ENCODE measurements at regions not wholly inside any gene's neighbourhood (a gene's known extent, or its start where the extent isn't known, plus 50 kb on each side); places are given as distances from the start of the nearest gene placed in this dataset.

DNA sequence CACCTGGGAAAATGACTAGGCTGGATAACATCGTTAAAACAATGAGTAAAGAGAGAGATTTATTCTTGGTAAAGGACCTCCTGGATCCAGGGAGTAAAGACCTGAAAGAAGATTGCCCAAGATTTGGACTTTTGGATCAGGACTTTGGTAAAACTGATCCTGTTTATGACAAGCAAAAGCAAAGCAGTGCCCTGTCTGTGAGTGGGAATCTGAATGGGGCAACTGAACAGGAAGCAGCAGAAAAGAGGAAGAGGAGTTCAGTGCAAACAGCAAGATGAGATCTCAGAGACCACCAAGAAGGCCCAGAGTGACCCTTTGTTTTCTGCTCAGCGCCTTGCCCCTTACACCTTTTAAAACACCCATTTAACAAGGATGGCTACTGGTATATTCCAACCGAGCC lies 122.0 kb downstream of the VPREB1 start (continued):
- TF ChIP-seq, protein P1, sequence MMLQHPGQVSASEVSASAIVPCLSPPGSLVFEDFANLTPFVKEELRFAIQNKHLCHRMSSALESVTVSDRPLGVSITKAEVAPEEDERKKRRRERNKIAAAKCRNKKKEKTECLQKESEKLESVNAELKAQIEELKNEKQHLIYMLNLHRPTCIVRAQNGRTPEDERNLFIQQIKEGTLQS (IDR thresholded peaks at IDR 0.05): no peak
- TF ChIP-seq, protein P1 (CRISPR knock-in tag; conservative IDR thresholded peaks at IDR 0.05): no peak
- TF ChIP-seq ZNF507 (tag; conservative IDR thresholded peaks at IDR 0.05) (no peak), CREB1 (IDR thresholded peaks at IDR 0.05) (no peak), CREB1 (CRISPR knock-in tag; IDR thresholded peaks at IDR 0.05) (no peak), ZNF197 (CRISPR knock-in tag; IDR thresholded peaks at IDR 0.05; ENCODE audit: low read depth) (no peak), CHD1 (IDR thresholded peaks at IDR 0.05; ENCODE audit: low read length) (peak; percentile 49), ZNF561 (CRISPR knock-in tag; conservative IDR thresholded peaks at IDR 0.05) (no peak)
- TF ChIP-seq, protein P2, sequence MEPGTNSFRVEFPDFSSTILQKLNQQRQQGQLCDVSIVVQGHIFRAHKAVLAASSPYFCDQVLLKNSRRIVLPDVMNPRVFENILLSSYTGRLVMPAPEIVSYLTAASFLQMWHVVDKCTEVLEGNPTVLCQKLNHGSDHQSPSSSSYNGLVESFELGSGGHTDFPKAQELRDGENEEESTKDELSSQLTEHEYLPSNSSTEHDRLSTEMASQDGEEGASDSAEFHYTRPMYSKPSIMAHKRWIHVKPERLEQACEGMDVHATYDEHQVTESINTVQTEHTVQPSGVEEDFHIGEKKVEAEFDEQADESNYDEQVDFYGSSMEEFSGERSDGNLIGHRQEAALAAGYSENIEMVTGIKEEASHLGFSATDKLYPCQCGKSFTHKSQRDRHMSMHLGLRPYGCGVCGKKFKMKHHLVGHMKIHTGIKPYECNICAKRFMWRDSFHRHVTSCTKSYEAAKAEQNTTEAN (CRISPR knock-in tag; IDR thresholded peaks at IDR 0.05): no peak
- TF ChIP-seq, protein P3, sequence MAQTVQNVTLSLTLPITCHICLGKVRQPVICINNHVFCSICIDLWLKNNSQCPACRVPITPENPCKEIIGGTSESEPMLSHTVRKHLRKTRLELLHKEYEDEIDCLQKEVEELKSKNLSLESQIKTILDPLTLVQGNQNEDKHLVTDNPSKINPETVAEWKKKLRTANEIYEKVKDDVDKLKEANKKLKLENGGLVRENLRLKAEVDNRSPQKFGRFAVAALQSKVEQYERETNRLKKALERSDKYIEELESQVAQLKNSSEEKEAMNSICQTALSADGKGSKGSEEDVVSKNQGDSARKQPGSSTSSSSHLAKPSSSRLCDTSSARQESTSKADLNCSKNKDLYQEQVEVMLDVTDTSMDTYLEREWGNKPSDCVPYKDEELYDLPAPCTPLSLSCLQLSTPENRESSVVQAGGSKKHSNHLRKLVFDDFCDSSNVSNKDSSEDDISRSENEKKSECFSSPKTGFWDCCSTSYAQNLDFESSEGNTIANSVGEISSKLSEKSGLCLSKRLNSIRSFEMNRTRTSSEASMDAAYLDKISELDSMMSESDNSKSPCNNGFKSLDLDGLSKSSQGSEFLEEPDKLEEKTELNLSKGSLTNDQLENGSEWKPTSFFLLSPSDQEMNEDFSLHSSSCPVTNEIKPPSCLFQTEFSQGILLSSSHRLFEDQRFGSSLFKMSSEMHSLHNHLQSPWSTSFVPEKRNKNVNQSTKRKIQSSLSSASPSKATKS (CRISPR knock-in tag; IDR thresholded peaks at IDR 0.05): no peak
